Choroid plexus epithelial cell (primary cell): ENCODE measurements at regions not wholly inside any gene's neighbourhood (a gene's known extent, or its start where the extent isn't known, plus 50 kb on each side); places are given as distances from the start of the nearest gene placed in this dataset.
A peak's percentile ranks its signal among the peaks of the same experiment; 100 is the strongest.

Experiments
- DNase-seq: peaks from one replicate; pipeline ENCODE4 v3.0.0-alpha.2; 2010; ENCODE audit warnings: low read depth
- H3K4me3 ChIP-seq: 2 replicates; pipeline ENCODE4 v1.5.1; 2011; ENCODE audit warnings: low read depth, mild to moderate bottlenecking, control low read depth, low read length, moderate library complexity
- CTCF ChIP-seq: conservative IDR thresholded peaks from 2 replicates; pipeline ENCODE4 v1.5.1; 2011; ENCODE audit warnings: low read depth, mild to moderate bottlenecking, control low read depth, inconsistent platforms, low read length, moderate library complexity

- no peak for TF ChIP-seq CTCF
- no peak for DNase-seq
- no peak overlapping the region for H3K4me3 ChIP-seq
Measured at GRCh38 chr6:169023161-169023874, 230.3 kb downstream of the THBS2 start.

- no peak overlapping the region for H3K4me3 ChIP-seq
- peak; percentile 21 for TF ChIP-seq CTCF
- no peak for DNase-seq
Measured at GRCh38 chr6:169022079-169022478, 231.6 kb downstream of the THBS2 start.

- no peak overlapping the region for H3K4me3 ChIP-seq
- no peak for DNase-seq
- TF ChIP-seq CTCF: no peak
Measured at GRCh38 chr6:169020821-169021220, 232.8 kb downstream of the THBS2 start.

- DNase-seq: no peak
- no peak overlapping the region for H3K4me3 ChIP-seq
- peak; percentile 27 for TF ChIP-seq CTCF
Measured at GRCh38 chr6:169019727-169020491, 233.7 kb downstream of the THBS2 start.

- TF ChIP-seq CTCF: no peak
- DNase-seq: no peak
- no peak overlapping the region for H3K4me3 ChIP-seq
Measured at GRCh38 chr6:169019111-169019510, 234.5 kb downstream of the THBS2 start.

- no peak overlapping the region for H3K4me3 ChIP-seq
- TF ChIP-seq CTCF: no peak
- DNase-seq: no peak
Measured at GRCh38 chr6:169016758-169017157, 236.9 kb downstream of the THBS2 start.
